AG10803 (cell line): ENCODE measurements at regions not wholly inside any gene's neighbourhood (a gene's known extent, or its start where the extent isn't known, plus 50 kb on each side); places are given as distances from the start of the nearest gene placed in this dataset.

Experiments
- DNase-seq: peaks from one replicate; pipeline ENCODE4 v3.0.0; 2010; ENCODE audit warnings: low read depth
- H3K4me3 ChIP-seq: 2 replicates; pipeline ENCODE4 v1.5.1; 2011; ENCODE audit warnings: mild to moderate bottlenecking, low read length, control low read depth
- TF ChIP-seq, protein P1 (sequence below): conservative IDR thresholded peaks from 2 replicates; pipeline ENCODE4 v1.5.1; 2011; ENCODE audit warnings: mild to moderate bottlenecking, low read length, control low read depth, inconsistent platforms

DNA sequence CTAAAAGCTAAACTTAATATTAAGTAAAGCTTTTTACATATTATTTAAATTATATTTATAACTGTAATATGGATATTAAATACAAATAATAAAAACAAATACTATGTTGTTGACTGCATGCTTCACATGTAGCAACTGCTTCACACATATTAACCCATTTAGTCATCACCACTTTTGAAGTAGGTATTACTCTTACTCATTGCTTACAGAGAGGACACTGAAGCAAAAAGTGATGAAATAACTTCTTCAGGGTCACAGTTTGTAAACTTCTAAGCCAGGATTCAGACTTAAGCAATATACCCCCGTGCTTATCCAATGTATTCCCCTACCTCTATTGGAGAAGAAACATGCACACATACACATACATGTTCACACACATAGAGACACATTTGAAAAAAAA is 166.6 kb downstream of the DKK2 start:
- TF ChIP-seq, protein P1, sequence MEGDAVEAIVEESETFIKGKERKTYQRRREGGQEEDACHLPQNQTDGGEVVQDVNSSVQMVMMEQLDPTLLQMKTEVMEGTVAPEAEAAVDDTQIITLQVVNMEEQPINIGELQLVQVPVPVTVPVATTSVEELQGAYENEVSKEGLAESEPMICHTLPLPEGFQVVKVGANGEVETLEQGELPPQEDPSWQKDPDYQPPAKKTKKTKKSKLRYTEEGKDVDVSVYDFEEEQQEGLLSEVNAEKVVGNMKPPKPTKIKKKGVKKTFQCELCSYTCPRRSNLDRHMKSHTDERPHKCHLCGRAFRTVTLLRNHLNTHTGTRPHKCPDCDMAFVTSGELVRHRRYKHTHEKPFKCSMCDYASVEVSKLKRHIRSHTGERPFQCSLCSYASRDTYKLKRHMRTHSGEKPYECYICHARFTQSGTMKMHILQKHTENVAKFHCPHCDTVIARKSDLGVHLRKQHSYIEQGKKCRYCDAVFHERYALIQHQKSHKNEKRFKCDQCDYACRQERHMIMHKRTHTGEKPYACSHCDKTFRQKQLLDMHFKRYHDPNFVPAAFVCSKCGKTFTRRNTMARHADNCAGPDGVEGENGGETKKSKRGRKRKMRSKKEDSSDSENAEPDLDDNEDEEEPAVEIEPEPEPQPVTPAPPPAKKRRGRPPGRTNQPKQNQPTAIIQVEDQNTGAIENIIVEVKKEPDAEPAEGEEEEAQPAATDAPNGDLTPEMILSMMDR, result no peak
- H3K4me3 ChIP-seq, result no peak overlapping the region
- peak; percentile 77 for DNase-seq

DNA sequence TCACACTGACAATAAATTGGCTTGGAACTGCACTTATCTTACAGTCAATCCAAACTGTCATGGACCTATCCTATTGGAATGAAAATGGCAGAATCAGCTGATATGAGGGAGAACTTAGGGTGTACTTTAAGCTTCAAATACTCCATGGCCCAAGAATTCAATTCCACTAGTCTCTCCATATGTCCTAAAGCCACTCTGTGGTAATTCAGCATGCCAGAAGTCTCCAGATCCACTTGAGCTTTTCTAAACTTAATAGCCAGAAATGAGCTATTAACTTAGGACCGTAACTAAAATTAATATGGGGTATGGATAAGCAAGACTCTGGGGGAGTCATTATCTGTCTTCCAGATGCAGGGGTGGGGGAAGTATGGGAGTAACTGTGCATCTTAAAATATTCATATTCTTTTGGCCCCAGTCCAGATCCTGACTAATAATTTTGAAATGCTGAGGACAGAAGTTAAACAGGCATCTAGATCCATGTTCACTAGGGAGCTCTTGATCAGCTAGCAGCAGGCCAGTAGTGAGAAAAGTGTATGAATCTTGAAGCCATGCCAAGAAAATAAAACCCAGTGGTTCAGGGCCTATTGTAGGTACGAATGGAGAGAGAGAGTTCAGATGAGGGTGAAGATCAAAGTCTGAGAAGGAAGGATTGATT is 167.6 kb downstream of the DKK2 start:
- peak; percentile 62 for DNase-seq
- TF ChIP-seq, protein P1, result no peak
- H3K4me3 ChIP-seq, result no peak overlapping the region

DNA sequence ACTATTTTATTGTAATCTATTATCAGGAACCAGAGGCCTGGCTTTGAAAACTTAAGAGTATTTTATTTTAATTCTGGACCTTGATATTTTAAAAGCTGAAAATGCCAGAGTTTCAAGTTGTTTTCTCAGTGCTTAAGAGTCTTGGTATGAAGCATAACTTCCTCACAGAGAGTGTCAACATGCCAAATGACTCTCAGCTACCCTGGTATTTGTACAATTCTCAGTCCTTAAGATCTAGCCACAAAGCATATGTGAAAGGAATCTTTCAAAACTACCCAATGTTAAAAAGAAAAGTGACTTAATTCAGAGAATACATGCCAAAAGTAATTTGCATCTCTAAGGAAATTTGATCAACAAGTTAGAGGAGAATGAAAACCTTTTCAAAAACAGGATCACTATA is 171.9 kb downstream of the DKK2 start:
- H3K4me3 ChIP-seq, result no peak overlapping the region
- DNase-seq, result peak; percentile 98
- TF ChIP-seq, protein P1, result no peak

DNA sequence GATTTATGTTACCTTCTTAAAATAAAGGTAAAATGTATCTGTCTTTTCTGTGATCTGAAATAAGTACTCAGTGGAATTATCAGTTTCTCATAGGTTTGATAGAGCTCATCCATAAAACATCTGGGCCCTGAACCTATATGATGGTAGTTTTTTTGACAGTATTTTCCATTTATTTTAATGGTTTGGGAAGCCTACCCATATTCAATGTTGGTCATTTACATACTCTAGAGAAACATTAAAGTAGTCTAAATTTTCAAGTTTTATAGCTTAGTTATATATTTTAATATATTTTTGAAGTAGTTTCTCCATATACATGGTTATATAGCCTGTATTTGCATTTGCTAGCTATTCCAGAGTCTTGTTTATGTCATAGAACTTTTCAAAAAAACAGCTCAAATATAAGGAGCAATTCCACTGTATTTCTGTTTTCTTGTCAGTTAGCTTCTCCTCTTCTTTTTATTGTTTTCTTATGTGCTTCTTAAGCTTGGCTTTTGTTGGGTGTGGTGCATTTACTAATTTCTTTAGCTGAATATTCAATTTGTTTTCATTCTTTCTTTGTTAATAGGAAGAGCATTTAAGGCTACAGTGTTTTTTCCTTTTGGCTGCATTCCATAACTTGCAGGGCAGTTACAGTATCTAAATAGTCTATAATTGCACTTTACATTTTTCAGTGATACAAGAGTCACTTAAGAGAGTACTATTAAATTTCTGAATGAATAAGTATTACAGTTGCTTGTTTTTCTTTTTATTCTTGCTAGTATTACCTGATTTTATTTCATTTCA is 181.4 kb downstream of the DKK2 start:
- TF ChIP-seq, protein P1, result no peak
- peak; percentile 50 for DNase-seq

DNA sequence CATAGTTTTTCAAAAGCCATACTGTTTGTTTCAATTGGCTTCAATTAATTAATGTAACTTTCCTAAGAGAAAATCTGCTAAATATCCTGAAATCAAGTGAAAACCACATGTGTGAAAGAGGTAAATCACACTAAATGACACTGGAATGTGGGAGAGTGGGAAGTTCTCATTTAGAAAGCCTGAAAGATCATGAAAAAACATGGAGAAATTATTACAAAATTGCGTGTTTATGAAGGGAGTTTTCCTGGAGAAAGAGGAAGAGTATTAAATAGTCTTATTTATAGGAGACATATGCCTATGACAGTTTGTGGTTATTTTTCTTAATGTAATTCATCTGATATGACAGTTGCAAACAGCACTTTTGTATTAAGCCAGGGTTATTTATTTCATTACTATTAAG is 183.7 kb downstream of the DKK2 start:
- no peak overlapping the region for H3K4me3 ChIP-seq
- TF ChIP-seq, protein P1, result no peak
- peak; percentile 62 for DNase-seq

More for the DNA sequence above, 181.4 kb downstream of the DKK2 start:
- H3K4me3 ChIP-seq, result no peak overlapping the region

DNA sequence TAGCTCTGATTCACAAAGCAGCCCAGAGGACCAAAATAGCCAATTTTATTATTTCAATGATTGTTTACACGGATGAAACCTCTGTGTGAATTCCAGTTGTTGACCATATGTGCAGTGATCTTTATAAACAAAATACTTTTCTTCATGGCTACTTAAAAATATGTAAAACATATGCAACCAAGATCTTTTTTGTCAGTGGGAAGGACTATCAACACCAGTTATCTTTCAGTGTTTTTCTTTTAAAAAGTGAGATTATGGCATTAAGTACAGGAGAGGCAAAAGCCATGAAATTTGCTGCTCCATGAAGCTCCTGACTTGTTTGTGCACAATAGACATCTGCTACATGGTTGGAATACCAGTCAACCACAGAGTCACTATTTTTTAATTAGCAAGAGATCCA is 184.4 kb downstream of the DKK2 start:
- peak; percentile 86 for DNase-seq
- TF ChIP-seq, protein P1, result no peak
- H3K4me3 ChIP-seq, result no peak overlapping the region

DNA sequence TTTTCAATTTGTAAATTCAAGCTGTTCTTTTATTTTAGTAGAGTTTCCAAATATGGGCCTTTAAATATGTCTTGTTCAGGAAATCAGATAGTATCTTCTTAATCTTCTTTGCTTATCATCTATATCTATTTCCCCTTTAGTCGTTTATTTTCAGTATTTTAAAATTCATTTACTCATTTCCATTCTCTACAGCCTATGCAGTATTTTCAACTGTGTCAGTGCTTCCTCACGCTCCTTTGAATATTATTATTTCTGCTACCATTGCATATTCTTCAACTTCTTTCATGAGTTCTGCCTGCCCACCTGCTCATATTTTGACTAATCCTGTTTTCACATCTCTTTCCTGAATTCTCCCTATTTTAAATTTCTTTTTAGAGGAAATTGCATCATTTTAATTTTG is 185.4 kb downstream of the DKK2 start:
- no peak for DNase-seq
- TF ChIP-seq, protein P1, result no peak
- no peak overlapping the region for H3K4me3 ChIP-seq
